Thymus (tissue), 11 donors: ENCODE measurements at regions not wholly inside any gene's neighbourhood (a gene's known extent, or its start where the extent isn't known, plus 50 kb on each side); places are given as distances from the start of the nearest gene placed in this dataset.

Experiments
- DNase-seq, 9 donors: peaks; one replicate each; pipeline ENCODE4 v3.0.0-alpha.2; 2013; ENCODE audit warnings: low spot score in 9 of 9, low read depth in 6 of 9, missing footprints in 1 of 9
- H3K27ac ChIP-seq, 2 donors: one replicate each; pipeline ENCODE4 v1.5.1; 2013; ENCODE audit warnings: control low read depth in 1 of 2, low read depth in 1 of 2, low read length in 1 of 2, mild to moderate bottlenecking in 1 of 2, moderate library complexity in 1 of 2
- H3K27me3 ChIP-seq, 2 donors: one replicate each; pipeline ENCODE4 v1.5.1; 2013; ENCODE audit warnings: low read length in 1 of 2; ENCODE audit not compliant: control insufficient read depth in 2 of 2, insufficient read depth in 1 of 2
- H3K36me3 ChIP-seq, 2 donors: one replicate each; pipeline ENCODE4 v1.5.1; 2013; ENCODE audit warnings: low read length in 1 of 2, mild to moderate bottlenecking in 1 of 2, moderate library complexity in 1 of 2; ENCODE audit not compliant: control insufficient read depth in 2 of 2, insufficient read depth in 2 of 2
- H3K4me1 ChIP-seq, 2 donors: one replicate each; pipeline ENCODE4 v1.5.1; 2013; ENCODE audit warnings: low read length in 2 of 2; ENCODE audit not compliant: control insufficient read depth in 2 of 2, insufficient read depth in 2 of 2
- H3K4me3 ChIP-seq, 2 donors: one replicate each; pipeline ENCODE4 v1.5.1; 2013; ENCODE audit warnings: low read length in 2 of 2, control low read depth in 1 of 2, mild to moderate bottlenecking in 1 of 2
- H3K9me3 ChIP-seq, 2 donors: one replicate each; pipeline ENCODE4 v1.5.1; 2013; ENCODE audit warnings: low read length in 1 of 2, mild to moderate bottlenecking in 1 of 2; ENCODE audit not compliant: control insufficient read depth in 2 of 2, insufficient read depth in 1 of 2
- WGBS: extraction: QIAGEN DNeasy Blood & Tissue Kit; methylation state at CpG from one replicate; pipeline ENCODE4 v1.1.7; 2013; 5-methylcytosine and 5-hydroxymethylcytosine counted together
- donor health status: healthy.

GRCh38 chr14:26930576-26930975 lies 332.7 kb upstream of the NOVA1 start:
- Histone ChIP-seq H3K27me3 (no peaks in the 10 kb centered on the region), H3K4me1 (no peaks in the 10 kb centered on the region), H3K27ac (no peak overlapping the region), H3K36me3 (no peaks in the 10 kb centered on the region), H3K9me3 (no peaks in the 10 kb centered on the region), H3K4me3 (no peak overlapping the region)
- WGBS, result 13% methylated on average over 2 of the region's 2 CpGs
- no peak for DNase-seq

GRCh38 chr14:26932606-26933005 lies 334.8 kb upstream of the NOVA1 start:
- DNase-seq, result no peak
- no peaks in the 10 kb centered on the region for H3K4me1 ChIP-seq
- H3K36me3 ChIP-seq, result no peaks in the 10 kb centered on the region
- 90% methylated on average over 4 of the region's 4 CpGs for WGBS
- no peaks in the 10 kb centered on the region for H3K27me3 ChIP-seq
- H3K27ac ChIP-seq, result no peak overlapping the region
- no peak overlapping the region for H3K4me3 ChIP-seq
- no peaks in the 10 kb centered on the region for H3K9me3 ChIP-seq

- Histone ChIP-seq H3K36me3 (no peaks in the 10 kb centered on the region), H3K4me3 (no peak overlapping the region), H3K4me1 (no peaks in the 10 kb centered on the region), H3K27me3 (no peaks in the 10 kb centered on the region), H3K27ac (no peak overlapping the region), H3K9me3 (no peaks in the 10 kb centered on the region)
- 76% methylated on average over 4 of the region's 4 CpGs for WGBS
- DNase-seq, result no peak
Measured at GRCh38 chr14:26933431-26933830, 335.6 kb upstream of the NOVA1 start.

GRCh38 chr14:26934151-26934550 lies 336.3 kb upstream of the NOVA1 start:
- no peaks in the 10 kb centered on the region for H3K27me3 ChIP-seq
- no peaks in the 10 kb centered on the region for H3K9me3 ChIP-seq
- H3K4me1 ChIP-seq, result no peaks in the 10 kb centered on the region
- no peaks in the 10 kb centered on the region for H3K36me3 ChIP-seq
- no peak for DNase-seq
- 36% methylated on average over 3 of the region's 3 CpGs for WGBS
- H3K4me3 ChIP-seq, result no peak overlapping the region
- H3K27ac ChIP-seq, result no peak overlapping the region

- 73% methylated on average over 4 of the region's 4 CpGs for WGBS
- H3K4me3 ChIP-seq, result no peak overlapping the region
- no peaks in the 10 kb centered on the region for H3K27me3 ChIP-seq
- H3K36me3 ChIP-seq, result no peaks in the 10 kb centered on the region
- H3K9me3 ChIP-seq, result no peaks in the 10 kb centered on the region
- no peak for DNase-seq
- H3K4me1 ChIP-seq, result no peaks in the 10 kb centered on the region
- H3K27ac ChIP-seq, result no peak overlapping the region
Measured at GRCh38 chr14:26935733-26936132, 337.9 kb upstream of the NOVA1 start.

- Histone ChIP-seq H3K36me3 (no peaks in the 10 kb centered on the region), H3K4me1 (no peaks in the 10 kb centered on the region)
- WGBS, result 89% methylated on average over 1 of the region's 1 CpG
Measured at GRCh38 chr14:26938054-26938453, 340.2 kb upstream of the NOVA1 start.

GRCh38 chr14:26939755-26940154 lies 341.9 kb upstream of the NOVA1 start:
- H3K9me3 ChIP-seq, result no peaks in the 10 kb centered on the region
- DNase-seq, result no peak
- no peaks in the 10 kb centered on the region for H3K36me3 ChIP-seq
- no peaks in the 10 kb centered on the region for H3K27me3 ChIP-seq
- WGBS, result 90% methylated on average over 2 of the region's 2 CpGs
- no peak overlapping the region for H3K4me3 ChIP-seq
- H3K4me1 ChIP-seq, result no peaks in the 10 kb centered on the region
- no peak overlapping the region for H3K27ac ChIP-seq

More at GRCh38 chr14:26938054-26938453, 340.2 kb upstream of the NOVA1 start:
- Histone ChIP-seq H3K27me3 (no peaks in the 10 kb centered on the region), H3K9me3 (no peaks in the 10 kb centered on the region), H3K27ac (no peak overlapping the region), H3K4me3 (no peak overlapping the region)
- DNase-seq, result no peak

- WGBS, result 91% methylated on average over 2 of the region's 2 CpGs
- H3K27ac ChIP-seq, result no peak overlapping the region
- no peaks in the 10 kb centered on the region for H3K27me3 ChIP-seq
- no peak for DNase-seq
- H3K4me3 ChIP-seq, result no peak overlapping the region
- no peaks in the 10 kb centered on the region for H3K36me3 ChIP-seq
- H3K9me3 ChIP-seq, result no peaks in the 10 kb centered on the region
- H3K4me1 ChIP-seq, result no peaks in the 10 kb centered on the region
Measured at GRCh38 chr14:26941521-26941920, 343.7 kb upstream of the NOVA1 start.

- no peak for DNase-seq
- Histone ChIP-seq H3K9me3 (no peaks in the 10 kb centered on the region), H3K4me3 (no peak overlapping the region), H3K36me3 (no peaks in the 10 kb centered on the region), H3K27me3 (no peaks in the 10 kb centered on the region), H3K27ac (no peak overlapping the region), H3K4me1 (no peaks in the 10 kb centered on the region)
- 97% methylated on average over 1 of the region's 1 CpG for WGBS
Measured at GRCh38 chr14:26947265-26947664, 349.4 kb upstream of the NOVA1 start.

- H3K4me1 ChIP-seq, result no peaks in the 10 kb centered on the region
- no peak overlapping the region for H3K27ac ChIP-seq
- no peak overlapping the region for H3K4me3 ChIP-seq
- WGBS, result 87% methylated on average over 2 of the region's 2 CpGs
- H3K27me3 ChIP-seq, result no peaks in the 10 kb centered on the region
- H3K36me3 ChIP-seq, result no peaks in the 10 kb centered on the region
- H3K9me3 ChIP-seq, result no peaks in the 10 kb centered on the region
- no peak for DNase-seq
Measured at GRCh38 chr14:26959437-26959836, 361.6 kb upstream of the NOVA1 start.
